HEK293 (cell line): ENCODE measurements at regions not wholly inside any gene's neighbourhood (a gene's known extent, or its start where the extent isn't known, plus 50 kb on each side); places are given as distances from the start of the nearest gene placed in this dataset.
A peak's percentile ranks its signal among the peaks of the same experiment; 100 is the strongest.

Experiments
- BCL11B ChIP-seq: fragments of 450-650 bp; formaldehyde crosslinking; IDR thresholded peaks from 2 replicates; pipeline ENCODE4 v1.5.1; 2016; ENCODE audit warnings: low read depth, missing biosample characterization, missing genetic modification characterization
- FEZF1 ChIP-seq: fragments of 450-650 bp; formaldehyde crosslinking; IDR thresholded peaks from 2 replicates; pipeline ENCODE4 v1.5.1; 2016; ENCODE audit warnings: missing biosample characterization, missing genetic modification characterization
- IKZF3 ChIP-seq: fragments of 450-650 bp; IDR thresholded peaks from 2 replicates; pipeline ENCODE4 v1.5.0; 2018; ENCODE audit warnings: missing biosample characterization, mild to moderate bottlenecking, missing genetic modification characterization, moderate library complexity
- KLF7 ChIP-seq: fragments of 450-650 bp; formaldehyde crosslinking; IDR thresholded peaks from 2 replicates; pipeline ENCODE4 v1.5.1; 2016; ENCODE audit warnings: missing biosample characterization, missing genetic modification characterization, borderline replicate concordance
- PRDM4 ChIP-seq: fragments of 450-650 bp; formaldehyde crosslinking; IDR thresholded peaks from 2 replicates; pipeline ENCODE4 v1.5.1; 2017; ENCODE audit warnings: missing biosample characterization, missing genetic modification characterization
- SCRT2 ChIP-seq: fragments of 450-650 bp; formaldehyde crosslinking; IDR thresholded peaks from 2 replicates; pipeline ENCODE4 v1.5.1; 2016; ENCODE audit warnings: missing biosample characterization, missing genetic modification characterization
- YY2 ChIP-seq: fragments of 450-650 bp; formaldehyde crosslinking; IDR thresholded peaks from 2 replicates; pipeline ENCODE4 v1.5.1; 2016; ENCODE audit warnings: missing biosample characterization, missing genetic modification characterization
- ZBTB11 ChIP-seq: fragments of 450-650 bp; formaldehyde crosslinking; conservative IDR thresholded peaks from 2 replicates; pipeline ENCODE4 v1.5.1; 2016; ENCODE audit warnings: low read depth, missing biosample characterization, missing genetic modification characterization
- ZBTB21 ChIP-seq: fragments of 450-650 bp; formaldehyde crosslinking; IDR thresholded peaks from 2 replicates; pipeline ENCODE4 v1.5.1; 2017; ENCODE audit warnings: missing biosample characterization, missing genetic modification characterization
- ZNF155 ChIP-seq: fragments of 450-650 bp; formaldehyde crosslinking; IDR thresholded peaks from 2 replicates; pipeline ENCODE4 v1.5.1; 2016; ENCODE audit warnings: missing biosample characterization, missing genetic modification characterization
- ZNF2 ChIP-seq: fragments of 450-650 bp; formaldehyde crosslinking; IDR thresholded peaks from 2 replicates; pipeline ENCODE4 v1.5.1; 2016; ENCODE audit warnings: missing biosample characterization, missing genetic modification characterization
- ZNF202 ChIP-seq: fragments of 450-650 bp; formaldehyde crosslinking; IDR thresholded peaks from 2 replicates; pipeline ENCODE4 v1.5.1; 2016; ENCODE audit warnings: missing biosample characterization, missing genetic modification characterization, borderline replicate concordance
- ZNF221 ChIP-seq: fragments of 450-650 bp; formaldehyde crosslinking; IDR thresholded peaks from 2 replicates; pipeline ENCODE4 v1.5.1; 2017; ENCODE audit warnings: missing biosample characterization, missing genetic modification characterization, borderline replicate concordance
- ZNF24 ChIP-seq: fragments of 450-650 bp; formaldehyde crosslinking; IDR thresholded peaks from 2 replicates; pipeline ENCODE4 v1.5.1; 2016; ENCODE audit warnings: missing biosample characterization, missing genetic modification characterization
- ZNF404 ChIP-seq: fragments of 450-650 bp; formaldehyde crosslinking; IDR thresholded peaks from 2 replicates; pipeline ENCODE4 v1.5.1; 2017; ENCODE audit warnings: missing biosample characterization, missing genetic modification characterization
- ZNF416 ChIP-seq: fragments of 450-650 bp; formaldehyde crosslinking; IDR thresholded peaks from 2 replicates; pipeline ENCODE4 v1.5.1; 2016; ENCODE audit warnings: missing biosample characterization, missing genetic modification characterization
- ZNF530 ChIP-seq: fragments of 450-650 bp; formaldehyde crosslinking; IDR thresholded peaks from 2 replicates; pipeline ENCODE4 v1.5.1; 2016; ENCODE audit warnings: low read depth, missing biosample characterization, missing genetic modification characterization
- ZNF548 ChIP-seq: fragments of 450-650 bp; formaldehyde crosslinking; IDR thresholded peaks from 2 replicates; pipeline ENCODE4 v1.5.1; 2016; ENCODE audit warnings: missing biosample characterization, missing genetic modification characterization
- ZNF610 ChIP-seq: fragments of 450-650 bp; formaldehyde crosslinking; IDR thresholded peaks from 2 replicates; pipeline ENCODE4 v1.5.1; 2016; ENCODE audit warnings: missing biosample characterization, missing genetic modification characterization, borderline replicate concordance
- ZNF626 ChIP-seq: fragments of 450-650 bp; sonication (Bioruptor Pico); formaldehyde crosslinking; IDR thresholded peaks from 2 replicates; pipeline ENCODE4 v1.5.1; 2018; ENCODE audit warnings: missing biosample characterization, missing genetic modification characterization, inconsistent platforms
- ZNF747 ChIP-seq: fragments of 450-650 bp; formaldehyde crosslinking; IDR thresholded peaks from 2 replicates; pipeline ENCODE4 v1.5.1; 2016; ENCODE audit warnings: missing biosample characterization, missing genetic modification characterization
- ZNF777 ChIP-seq: fragments of 450-650 bp; formaldehyde crosslinking; IDR thresholded peaks from 2 replicates; pipeline ENCODE4 v1.5.1; 2017; ENCODE audit warnings: missing biosample characterization, missing genetic modification characterization, borderline replicate concordance
- ZSCAN16 ChIP-seq: fragments of 450-650 bp; formaldehyde crosslinking; IDR thresholded peaks from 2 replicates; pipeline ENCODE4 v1.5.1; 2016; ENCODE audit warnings: missing biosample characterization, missing genetic modification characterization
- TF ChIP-seq, protein P1 (sequence below): fragments of 450-650 bp; formaldehyde crosslinking; IDR thresholded peaks from 2 replicates; pipeline ENCODE4 v1.5.1; 2016; ENCODE audit warnings: missing biosample characterization, missing genetic modification characterization
- TF ChIP-seq, protein P2 (sequence below): fragments of 450-650 bp; formaldehyde crosslinking; IDR thresholded peaks from 2 replicates; pipeline ENCODE4 v1.5.1; 2017; ENCODE audit warnings: missing biosample characterization, missing genetic modification characterization
- TF ChIP-seq, protein P3 (sequence below): fragments of 450-650 bp; formaldehyde crosslinking; IDR thresholded peaks from 2 replicates; pipeline ENCODE4 v1.5.1; 2017; ENCODE audit warnings: missing biosample characterization, missing genetic modification characterization
- TF ChIP-seq, protein P4 (sequence below): fragments of 450-650 bp; formaldehyde crosslinking; IDR thresholded peaks from 2 replicates; pipeline ENCODE4 v1.5.1; 2016; ENCODE audit warnings: missing biosample characterization, missing genetic modification characterization

- TF ChIP-seq BCL11B (tag by site-specific recombination) (0 out of 2 replicates have a peak, but pooled peaks have one; percentile 11), ZNF610 (tag by site-specific recombination) (peak; percentile 61; the same call in 1 of the 2 replicates), ZSCAN16 (no peak), FEZF1 (tag by site-specific recombination) (peak; percentile 71; the same call in 1 of the 2 replicates), IKZF3 (tag by site-specific recombination) (peak; percentile 86), ZNF221 (no peak), SCRT2 (tag by site-specific recombination) (peak; percentile 40), ZNF416 (tag by site-specific recombination) (no peak), ZNF404 (tag by site-specific recombination) (no peak), ZNF777 (peak; percentile 93), ZNF2 (tag by site-specific recombination) (peak; percentile 89), PRDM4 (tag by site-specific recombination) (peak; percentile 40), ZNF548 (tag by site-specific recombination) (no peak), KLF7 (tag by site-specific recombination) (peak; percentile 61; the same call in 1 of the 2 replicates), ZNF530 (no peak), ZNF626 (tag by site-specific recombination) (no peak), ZNF202 (tag by site-specific recombination) (no peak), ZNF747 (no peak), YY2 (tag by site-specific recombination) (0 out of 2 replicates have a peak, but pooled peaks have one; percentile 19), ZBTB21 (0 out of 2 replicates have a peak, but pooled peaks have one; percentile 34), ZNF155 (tag by site-specific recombination) (no peak), ZBTB11 (peak; percentile 37; the same call in 1 of the 2 replicates), ZNF24 (peak; percentile 66; the same call in 1 of the 2 replicates)
- TF ChIP-seq, protein P1, sequence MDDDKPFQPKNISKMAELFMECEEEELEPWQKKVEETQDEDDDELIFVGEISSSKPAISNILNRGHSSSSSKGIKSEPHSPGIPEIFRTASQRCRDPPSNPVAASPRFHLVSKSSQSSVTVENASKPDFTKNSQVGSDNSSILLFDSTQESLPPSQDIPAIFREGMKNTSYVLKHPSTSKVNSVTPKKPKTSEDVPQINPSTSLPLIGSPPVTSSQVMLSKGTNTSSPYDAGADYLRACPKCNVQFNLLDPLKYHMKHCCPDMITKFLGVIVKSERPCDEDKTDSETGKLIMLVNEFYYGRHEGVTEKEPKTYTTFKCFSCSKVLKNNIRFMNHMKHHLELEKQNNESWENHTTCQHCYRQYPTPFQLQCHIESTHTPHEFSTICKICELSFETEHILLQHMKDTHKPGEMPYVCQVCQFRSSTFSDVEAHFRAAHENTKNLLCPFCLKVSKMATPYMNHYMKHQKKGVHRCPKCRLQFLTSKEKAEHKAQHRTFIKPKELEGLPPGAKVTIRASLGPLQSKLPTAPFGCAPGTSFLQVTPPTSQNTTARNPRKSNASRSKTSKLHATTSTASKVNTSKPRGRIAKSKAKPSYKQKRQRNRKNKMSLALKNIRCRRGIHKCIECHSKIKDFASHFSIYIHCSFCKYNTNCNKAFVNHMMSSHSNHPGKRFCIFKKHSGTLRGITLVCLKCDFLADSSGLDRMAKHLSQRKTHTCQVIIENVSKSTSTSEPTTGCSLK, result no peak
- TF ChIP-seq, protein P2, sequence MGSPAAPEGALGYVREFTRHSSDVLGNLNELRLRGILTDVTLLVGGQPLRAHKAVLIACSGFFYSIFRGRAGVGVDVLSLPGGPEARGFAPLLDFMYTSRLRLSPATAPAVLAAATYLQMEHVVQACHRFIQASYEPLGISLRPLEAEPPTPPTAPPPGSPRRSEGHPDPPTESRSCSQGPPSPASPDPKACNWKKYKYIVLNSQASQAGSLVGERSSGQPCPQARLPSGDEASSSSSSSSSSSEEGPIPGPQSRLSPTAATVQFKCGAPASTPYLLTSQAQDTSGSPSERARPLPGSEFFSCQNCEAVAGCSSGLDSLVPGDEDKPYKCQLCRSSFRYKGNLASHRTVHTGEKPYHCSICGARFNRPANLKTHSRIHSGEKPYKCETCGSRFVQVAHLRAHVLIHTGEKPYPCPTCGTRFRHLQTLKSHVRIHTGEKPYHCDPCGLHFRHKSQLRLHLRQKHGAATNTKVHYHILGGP (tag by site-specific recombination), result peak; percentile 68; the same call in 1 of the 2 replicates
- TF ChIP-seq, protein P3, sequence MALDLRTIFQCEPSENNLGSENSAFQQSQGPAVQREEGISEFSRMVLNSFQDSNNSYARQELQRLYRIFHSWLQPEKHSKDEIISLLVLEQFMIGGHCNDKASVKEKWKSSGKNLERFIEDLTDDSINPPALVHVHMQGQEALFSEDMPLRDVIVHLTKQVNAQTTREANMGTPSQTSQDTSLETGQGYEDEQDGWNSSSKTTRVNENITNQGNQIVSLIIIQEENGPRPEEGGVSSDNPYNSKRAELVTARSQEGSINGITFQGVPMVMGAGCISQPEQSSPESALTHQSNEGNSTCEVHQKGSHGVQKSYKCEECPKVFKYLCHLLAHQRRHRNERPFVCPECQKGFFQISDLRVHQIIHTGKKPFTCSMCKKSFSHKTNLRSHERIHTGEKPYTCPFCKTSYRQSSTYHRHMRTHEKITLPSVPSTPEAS (tag by site-specific recombination), result peak; percentile 99
- TF ChIP-seq, protein P4, sequence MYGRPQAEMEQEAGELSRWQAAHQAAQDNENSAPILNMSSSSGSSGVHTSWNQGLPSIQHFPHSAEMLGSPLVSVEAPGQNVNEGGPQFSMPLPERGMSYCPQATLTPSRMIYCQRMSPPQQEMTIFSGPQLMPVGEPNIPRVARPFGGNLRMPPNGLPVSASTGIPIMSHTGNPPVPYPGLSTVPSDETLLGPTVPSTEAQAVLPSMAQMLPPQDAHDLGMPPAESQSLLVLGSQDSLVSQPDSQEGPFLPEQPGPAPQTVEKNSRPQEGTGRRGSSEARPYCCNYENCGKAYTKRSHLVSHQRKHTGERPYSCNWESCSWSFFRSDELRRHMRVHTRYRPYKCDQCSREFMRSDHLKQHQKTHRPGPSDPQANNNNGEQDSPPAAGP (tag by site-specific recombination), result peak; percentile 65; the same call in 1 of the 2 replicates
Observed at GRCh38 chr12:24561882-24562770, 386.8 kb downstream of the BCAT1 start (continued).
